ENCODE measurements at regions not wholly inside any gene's neighbourhood (a gene's known extent, or its start where the extent isn't known, plus 50 kb on each side); places are given as distances from the start of the nearest gene placed in this dataset.
"Not testable (repeated sequence)": the region's sequence is repeated elsewhere in the genome, so short reads cannot be mapped to it uniquely, and the experiment has no call there.

GRCh38 chr2:61597300-61598289, 59.4 kb upstream of the XPO1 start:
- FAIRE-seq (no peak), DNase-seq (ENCODE audit: insufficient read length, low spot score) (no peak)
- TF ChIP-seq POLR2A (IDR thresholded peaks at IDR 0.05; ENCODE audit: low read depth, low read length) = no peak

- FAIRE-seq; DNase-seq (ENCODE audit: insufficient read length, low spot score): not testable (repeated sequence)
These were observed 56.0 kb upstream of the XPO1 start for GRCh38 chr2:61594201-61594600.

- not testable (repeated sequence) for FAIRE-seq
These were observed 55.5 kb upstream of the XPO1 start for GRCh38 chr2:61593648-61594047.

DNA sequence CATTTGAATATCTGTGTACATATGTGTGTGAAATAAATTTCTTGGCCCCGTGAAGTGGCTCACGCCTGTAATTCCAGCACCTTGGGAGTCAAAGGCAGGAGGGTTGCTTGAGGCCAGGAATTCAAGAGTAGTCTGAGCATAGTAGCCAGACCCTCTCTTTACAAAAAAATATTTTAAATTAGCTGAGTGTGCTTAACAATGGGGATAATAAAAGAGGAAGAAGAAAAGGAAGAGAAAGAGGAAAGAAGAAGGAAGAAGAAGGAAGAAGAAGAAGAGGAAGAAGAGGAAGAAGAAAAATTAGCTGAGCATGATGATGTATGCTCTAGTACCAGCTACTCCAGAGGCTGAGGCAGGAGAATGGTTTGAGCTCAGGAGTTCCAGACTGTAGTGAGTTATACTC, 52.1 kb upstream of the XPO1 start:
- TF ChIP-seq POLR2A (IDR thresholded peaks at IDR 0.05; ENCODE audit: low read depth, low read length) = no peak
- no peak for FAIRE-seq
- no peak for DNase-seq (ENCODE audit: insufficient read length, low spot score)

More at GRCh38 chr2:61593648-61594047, 55.5 kb upstream of the XPO1 start:
- DNase-seq (ENCODE audit: insufficient read length, low spot score) = not testable (repeated sequence)

DNA sequence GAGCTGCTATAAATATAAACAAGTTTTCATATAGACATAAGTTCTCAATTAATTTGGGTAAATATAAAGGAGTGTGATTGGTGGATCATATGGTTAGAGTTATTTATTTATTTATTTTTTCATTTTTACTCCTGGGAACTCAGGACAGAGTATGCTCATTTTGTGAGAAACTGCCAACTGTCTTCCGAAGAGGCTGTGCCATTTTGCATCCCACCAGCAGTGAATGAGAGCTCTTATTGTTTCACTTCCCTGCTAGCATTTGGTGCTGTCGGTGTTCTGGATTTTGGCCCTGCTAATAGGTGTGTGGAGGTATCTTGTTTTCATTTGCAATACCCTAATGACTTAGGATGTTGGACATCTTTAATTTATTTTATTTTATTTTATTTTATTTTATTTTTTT, 50.4 kb upstream of the XPO1 start:
- DNase-seq (ENCODE audit: insufficient read length, low spot score) = no peak
- no peak for TF ChIP-seq POLR2A (IDR thresholded peaks at IDR 0.05; ENCODE audit: low read depth, low read length)
- no peak for FAIRE-seq

Data from H54 (cell line).